ENCODE measurements at regions not wholly inside any gene's neighbourhood (a gene's known extent, or its start where the extent isn't known, plus 50 kb on each side); places are given as distances from the start of the nearest gene placed in this dataset.

DNA sequence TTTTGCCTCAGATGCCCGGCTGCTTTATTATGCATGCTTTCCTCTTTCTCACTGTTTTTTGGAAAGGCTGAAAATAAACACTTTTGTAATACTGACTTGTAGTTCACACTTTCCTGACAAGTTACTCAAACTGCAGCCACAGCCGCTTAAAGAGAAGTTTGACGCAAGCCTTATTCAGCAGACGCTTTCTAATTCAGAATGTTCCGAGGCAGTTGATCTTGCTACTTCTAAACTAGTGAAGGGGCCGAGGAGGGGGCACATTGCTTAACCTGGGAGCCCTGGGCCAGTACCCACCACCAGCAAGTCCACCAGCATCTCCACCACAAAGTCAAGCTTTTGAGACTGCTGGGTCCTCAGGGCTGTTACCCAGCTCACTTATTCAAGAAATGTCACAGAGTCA lies 71.8 kb upstream of the SPRED2 start:
- peaks cover 0 to 12% (median 4%) of the 10 kb centered on the region in 7 donors for H3K9me3 Mint-ChIP-seq
- H3K27me3 Mint-ChIP-seq, result peaks cover 0 to 2% (median 0%) of the 10 kb centered on the region in 3 donors
- peaks cover 0 to 5% (median 0%) of the 10 kb centered on the region in 3 donors for H3K4me1 Mint-ChIP-seq
- no peak overlapping the region for H3K27ac Mint-ChIP-seq
- no peak for DNase-seq
- no peak for ATAC-seq (ENCODE audit: low read depth in 2 of 2)
- no peak overlapping the region for H3K4me3 Mint-ChIP-seq
- H3K36me3 Mint-ChIP-seq, result no peaks in the 10 kb centered on the region

DNA sequence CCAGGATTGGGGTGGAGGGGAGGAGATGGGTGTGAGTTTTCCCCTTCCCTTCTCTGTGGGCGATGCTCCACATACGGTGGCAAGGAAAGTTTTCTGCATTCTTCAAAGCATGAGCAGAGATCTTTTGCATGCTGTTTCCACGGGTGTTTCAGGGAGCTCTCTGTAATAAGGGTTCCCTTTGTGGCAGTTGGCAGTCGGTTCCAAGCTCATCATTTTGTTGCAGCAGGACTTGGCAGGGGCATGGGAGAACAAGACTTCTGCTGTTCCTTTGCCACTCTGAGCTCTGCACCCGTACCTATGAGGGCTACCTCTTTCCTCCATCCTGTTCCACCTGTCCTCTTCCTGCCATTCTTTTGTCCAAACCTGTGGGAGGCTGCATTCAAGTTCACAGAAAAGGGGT lies 71.3 kb upstream of the SPRED2 start:
- peaks cover 0 to 5% (median 4%) of the 10 kb centered on the region in 3 donors for H3K4me1 Mint-ChIP-seq
- H3K27ac Mint-ChIP-seq, result peak overlapping the region in 2 of 6 donors; percentile 31 to 75
- H3K4me3 Mint-ChIP-seq, result no peak overlapping the region
- H3K9me3 Mint-ChIP-seq, result peaks cover 0 to 12% (median 3%) of the 10 kb centered on the region in 7 donors
- H3K36me3 Mint-ChIP-seq, result no peaks in the 10 kb centered on the region
- ATAC-seq (ENCODE audit: low read depth in 2 of 2), result no peak
- no peak for DNase-seq
- H3K27me3 Mint-ChIP-seq, result peaks cover 0 to 6% (median 4%) of the 10 kb centered on the region in 3 donors

DNA sequence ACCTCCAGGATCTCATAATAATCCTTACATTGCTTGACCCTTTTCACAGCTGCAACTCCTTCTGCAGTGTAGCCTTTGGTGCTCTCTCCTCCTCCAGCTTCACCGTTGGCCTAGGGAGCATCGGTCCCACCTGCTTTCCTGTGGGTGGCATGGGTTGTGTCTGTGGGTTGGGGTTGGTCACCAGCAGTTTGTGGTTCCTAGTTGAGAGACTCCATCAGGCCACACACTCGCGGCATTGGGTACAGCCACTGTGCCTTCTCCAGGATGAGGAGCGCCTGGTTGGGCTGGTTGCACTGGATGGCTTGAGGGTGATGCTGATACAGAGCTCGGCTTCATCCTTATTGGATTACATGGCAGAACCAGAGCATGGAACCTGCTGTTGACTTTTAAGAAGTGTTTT lies 69.4 kb upstream of the SPRED2 start:
- Mint-ChIP-seq H3K27ac (peak overlapping the region in 1 of 6 donors; percentile 57), H3K4me3 (no peak overlapping the region), H3K36me3 (no peaks in the 10 kb centered on the region), H3K27me3 (peaks cover 0 to 14% (median 10%) of the 10 kb centered on the region in 3 donors), H3K9me3 (no peaks in the 10 kb centered on the region), H3K4me1 (peaks cover 0 to 5% (median 5%) of the 10 kb centered on the region in 3 donors)
- ATAC-seq (ENCODE audit: low read depth in 2 of 2), result no peak
- no peak for DNase-seq

DNA sequence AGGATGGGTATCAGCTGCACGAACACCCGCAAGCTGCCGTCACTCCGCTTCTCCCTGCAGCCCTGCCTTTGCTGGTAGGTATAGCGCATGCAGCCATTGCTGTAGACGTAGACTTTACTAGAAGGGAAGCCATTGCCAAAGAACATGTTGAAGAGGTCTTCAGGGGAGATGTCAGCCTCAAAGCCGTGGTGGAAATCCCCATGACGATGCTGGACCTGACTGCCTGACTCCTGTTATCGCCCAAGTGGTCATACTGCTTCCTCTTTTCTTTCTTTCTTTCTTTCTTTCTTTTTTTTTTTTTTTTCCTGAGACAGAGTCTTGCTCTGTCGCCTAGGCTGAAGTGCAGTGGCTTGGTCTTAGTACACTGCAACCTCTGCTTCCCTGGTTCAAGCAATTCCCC lies 68.7 kb upstream of the SPRED2 start:
- DNase-seq (no peak), ATAC-seq (ENCODE audit: low read depth in 2 of 2) (peak in 1 of 2 donors; percentile 64)

DNA sequence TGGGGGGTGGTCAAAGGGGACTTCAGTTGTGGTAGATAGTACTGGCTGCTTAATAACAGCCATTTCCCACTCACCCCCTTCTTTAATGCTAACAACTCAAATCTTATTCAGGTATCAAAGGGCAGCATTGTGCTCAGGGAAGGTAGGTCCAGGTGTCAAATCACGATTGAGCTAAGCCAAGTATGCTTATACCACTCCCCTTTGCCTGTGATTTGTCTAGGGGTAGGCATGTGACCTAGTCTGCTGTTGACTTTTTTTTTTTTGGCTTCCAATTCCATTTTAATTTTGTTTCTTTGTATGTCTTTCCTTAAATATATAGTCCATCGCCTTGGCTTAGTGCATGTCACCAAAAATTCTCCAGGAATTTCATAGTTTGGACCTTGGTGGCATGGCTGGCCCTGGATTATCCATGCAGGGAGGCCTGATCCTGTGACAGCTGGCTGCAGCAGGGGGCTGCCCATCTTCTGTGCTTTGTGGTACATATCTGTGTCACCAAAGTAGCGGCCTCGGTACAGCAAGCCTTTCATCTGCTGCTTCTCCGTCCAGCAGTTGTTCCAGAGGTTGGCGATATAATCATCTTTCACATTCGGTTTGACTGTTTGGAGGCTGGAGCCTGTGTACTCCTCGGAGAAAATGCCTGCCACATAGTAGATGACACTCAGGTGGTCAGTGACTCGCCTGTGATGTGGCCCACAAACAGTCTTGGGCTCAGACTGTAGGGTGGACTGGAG lies 68.1 kb upstream of the SPRED2 start:
- DNase-seq (no peak), ATAC-seq (ENCODE audit: low read depth in 2 of 2) (no peak)
- no peak overlapping the region for H3K27ac Mint-ChIP-seq
- no peak overlapping the region for H3K4me3 Mint-ChIP-seq
- H3K9me3 Mint-ChIP-seq, result no peaks in the 10 kb centered on the region
- H3K36me3 Mint-ChIP-seq, result no peaks in the 10 kb centered on the region
- peaks cover 0 to 5% (median 5%) of the 10 kb centered on the region in 3 donors for H3K4me1 Mint-ChIP-seq
- peaks cover 0 to 14% (median 10%) of the 10 kb centered on the region in 3 donors for H3K27me3 Mint-ChIP-seq

More for the DNA sequence above, 68.7 kb upstream of the SPRED2 start:
- H3K9me3 Mint-ChIP-seq, result no peaks in the 10 kb centered on the region
- H3K27ac Mint-ChIP-seq, result peak overlapping the region in 3 of 6 donors; percentile 49 to 54 (median 52)
- no peak overlapping the region for H3K4me3 Mint-ChIP-seq
- peaks cover 0 to 14% (median 10%) of the 10 kb centered on the region in 3 donors for H3K27me3 Mint-ChIP-seq
- peaks cover 0 to 5% (median 5%) of the 10 kb centered on the region in 3 donors for H3K4me1 Mint-ChIP-seq
- H3K36me3 Mint-ChIP-seq, result no peaks in the 10 kb centered on the region

DNA sequence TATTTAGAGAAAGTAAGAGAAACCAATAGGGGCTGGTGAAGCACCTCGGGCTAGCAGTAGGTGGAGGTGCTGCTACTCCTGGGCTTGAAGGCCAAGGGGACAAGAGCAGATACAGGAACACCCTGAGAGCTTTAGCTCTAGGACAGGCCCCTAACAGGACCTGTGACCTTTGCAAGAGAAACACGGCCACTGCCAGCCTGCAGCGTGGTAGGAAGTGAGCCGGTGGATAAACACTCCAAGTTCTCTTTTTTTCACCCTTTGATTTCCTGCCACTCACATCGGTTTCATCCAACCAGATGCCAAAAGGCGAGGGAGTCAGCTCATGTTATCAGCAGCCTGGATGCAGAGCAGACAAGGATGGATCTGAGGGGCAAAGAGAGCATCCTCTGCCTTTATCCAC lies 66.8 kb upstream of the SPRED2 start:
- H3K27me3 Mint-ChIP-seq, result peaks cover 0 to 17% (median 10%) of the 10 kb centered on the region in 3 donors
- peaks cover 0 to 5% (median 5%) of the 10 kb centered on the region in 3 donors for H3K4me1 Mint-ChIP-seq
- H3K27ac Mint-ChIP-seq, result peak overlapping the region in 2 of 6 donors; percentile 53 to 63
- H3K9me3 Mint-ChIP-seq, result no peaks in the 10 kb centered on the region
- H3K4me3 Mint-ChIP-seq, result peak overlapping the region in 1 of 8 donors; percentile 11
- no peak for DNase-seq
- H3K36me3 Mint-ChIP-seq, result no peaks in the 10 kb centered on the region
- ATAC-seq (ENCODE audit: low read depth in 2 of 2), result no peak

- ATAC-seq (ENCODE audit: low read depth in 2 of 2), result no peak
- Mint-ChIP-seq H3K27me3 (peaks cover 0 to 25% (median 10%) of the 10 kb centered on the region in 3 donors), H3K4me1 (peaks cover 0 to 5% (median 5%) of the 10 kb centered on the region in 3 donors)
These were observed 66.0 kb upstream of the SPRED2 start for GRCh38 chr2:65498396-65498795.

GRCh38 chr2:65495251-65495877 lies 63.0 kb upstream of the SPRED2 start:
- Mint-ChIP-seq H3K36me3 (no peaks in the 10 kb centered on the region), H3K4me1 (peaks cover 0 to 5% (median 0%) of the 10 kb centered on the region in 3 donors), H3K27me3 (peaks cover 4 to 32% (median 17%) of the 10 kb centered on the region in 3 donors), H3K9me3 (no peaks in the 10 kb centered on the region), H3K4me3 (no peak overlapping the region), H3K27ac (no peak overlapping the region)
- ATAC-seq (ENCODE audit: low read depth in 2 of 2), result no peak
- DNase-seq, result no peak

More at GRCh38 chr2:65498396-65498795, 66.0 kb upstream of the SPRED2 start:
- Mint-ChIP-seq H3K9me3 (no peaks in the 10 kb centered on the region), H3K27ac (no peak overlapping the region), H3K4me3 (no peak overlapping the region), H3K36me3 (no peaks in the 10 kb centered on the region)
- no peak for DNase-seq

- DNase-seq (no peak), ATAC-seq (ENCODE audit: low read depth in 2 of 2) (no peak)
- Mint-ChIP-seq H3K9me3 (peaks cover 0 to 10% (median 0%) of the 10 kb centered on the region in 7 donors), H3K27ac (no peak overlapping the region), H3K4me1 (peaks cover 0 to 4% (median 0%) of the 10 kb centered on the region in 3 donors), H3K4me3 (no peak overlapping the region), H3K36me3 (peaks cover 0 to 8% of the 10 kb centered on the region in 2 donors), H3K27me3 (peaks cover 9 to 35% (median 25%) of the 10 kb centered on the region in 3 donors)
These were observed 61.7 kb upstream of the SPRED2 start for GRCh38 chr2:65494078-65494477.

GRCh38 chr2:65491381-65491905 lies 59.0 kb upstream of the SPRED2 start:
- peaks cover 4 to 30% (median 9%) of the 10 kb centered on the region in 7 donors for H3K9me3 Mint-ChIP-seq
- no peaks in the 10 kb centered on the region for H3K4me1 Mint-ChIP-seq
- DNase-seq (no peak), ATAC-seq (ENCODE audit: low read depth in 2 of 2) (no peak)
- H3K36me3 Mint-ChIP-seq, result peaks cover 4 to 22% of the 10 kb centered on the region in 2 donors
- peaks cover 18 to 42% (median 34%) of the 10 kb centered on the region in 3 donors for H3K27me3 Mint-ChIP-seq
- H3K27ac Mint-ChIP-seq, result no peak overlapping the region
- H3K4me3 Mint-ChIP-seq, result no peak overlapping the region

- Mint-ChIP-seq H3K36me3 (peaks cover 4 to 22% of the 10 kb centered on the region in 2 donors), H3K4me1 (no peaks in the 10 kb centered on the region), H3K4me3 (no peak overlapping the region), H3K27ac (no peak overlapping the region), H3K9me3 (peaks cover 4 to 30% (median 9%) of the 10 kb centered on the region in 7 donors), H3K27me3 (peaks cover 18 to 42% (median 34%) of the 10 kb centered on the region in 3 donors)
- ATAC-seq (ENCODE audit: low read depth in 2 of 2), result no peak
- DNase-seq, result no peak
These were observed 57.8 kb upstream of the SPRED2 start for GRCh38 chr2:65490222-65490621.

- no peak for ATAC-seq (ENCODE audit: low read depth in 2 of 2)
- Mint-ChIP-seq H3K4me1 (no peaks in the 10 kb centered on the region), H3K36me3 (peaks cover 4 to 22% of the 10 kb centered on the region in 2 donors), H3K4me3 (no peak overlapping the region), H3K27me3 (peaks cover 18 to 39% (median 35%) of the 10 kb centered on the region in 3 donors), H3K9me3 (peaks cover 4 to 30% (median 9%) of the 10 kb centered on the region in 7 donors), H3K27ac (no peak overlapping the region)
- DNase-seq, result no peak
These were observed 56.9 kb upstream of the SPRED2 start for GRCh38 chr2:65489269-65489668.

DNA sequence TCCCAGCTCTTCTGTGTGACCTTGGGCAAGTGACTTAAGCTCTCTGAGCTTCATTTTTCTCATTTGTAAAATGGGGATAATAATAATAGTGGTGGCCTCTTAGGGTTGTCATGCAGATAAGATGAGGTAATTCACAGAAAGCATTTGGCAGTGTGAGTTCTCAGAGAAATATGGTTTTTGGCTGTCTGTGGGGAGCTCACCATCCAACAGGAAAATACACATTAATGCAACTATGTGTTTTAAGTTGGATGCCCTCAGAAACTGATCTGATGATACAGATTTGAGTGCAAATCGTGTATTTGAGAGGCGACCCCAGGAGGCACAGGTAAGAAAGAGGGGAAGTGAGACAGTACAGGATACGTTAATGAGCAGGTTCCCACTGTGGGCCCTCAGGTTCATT lies 56.1 kb upstream of the SPRED2 start:
- Mint-ChIP-seq H3K4me3 (no peak overlapping the region), H3K36me3 (peaks cover 4 to 22% of the 10 kb centered on the region in 2 donors)
- DNase-seq, result no peak

More for the DNA sequence above, 56.1 kb upstream of the SPRED2 start:
- peaks cover 4 to 30% (median 9%) of the 10 kb centered on the region in 7 donors for H3K9me3 Mint-ChIP-seq
- H3K27ac Mint-ChIP-seq, result no peak overlapping the region
- ATAC-seq (ENCODE audit: low read depth in 2 of 2), result no peak
- H3K4me1 Mint-ChIP-seq, result no peaks in the 10 kb centered on the region
- H3K27me3 Mint-ChIP-seq, result peaks cover 18 to 42% (median 39%) of the 10 kb centered on the region in 3 donors

All from naive B cell (primary cell).